A172 (cell line): ENCODE measurements at regions not wholly inside any gene's neighbourhood (a gene's known extent, or its start where the extent isn't known, plus 50 kb on each side); places are given as distances from the start of the nearest gene placed in this dataset.
"Not testable (repeated sequence)": the region's sequence is repeated elsewhere in the genome, so short reads cannot be mapped to it uniquely, and the experiment has no call there.

Experiments used
- DNase-seq: peaks from one replicate; pipeline ENCODE4 v3.0.0-alpha.2; 2015; ENCODE audit warnings: low spot score

GRCh38 chr4:126124818-126125217 lies 810.1 kb downstream of the FAT4 start:
- no peak for DNase-seq

- DNase-seq = no peak
Measured at GRCh38 chr4:126130215-126130614, 815.5 kb downstream of the FAT4 start.

DNA sequence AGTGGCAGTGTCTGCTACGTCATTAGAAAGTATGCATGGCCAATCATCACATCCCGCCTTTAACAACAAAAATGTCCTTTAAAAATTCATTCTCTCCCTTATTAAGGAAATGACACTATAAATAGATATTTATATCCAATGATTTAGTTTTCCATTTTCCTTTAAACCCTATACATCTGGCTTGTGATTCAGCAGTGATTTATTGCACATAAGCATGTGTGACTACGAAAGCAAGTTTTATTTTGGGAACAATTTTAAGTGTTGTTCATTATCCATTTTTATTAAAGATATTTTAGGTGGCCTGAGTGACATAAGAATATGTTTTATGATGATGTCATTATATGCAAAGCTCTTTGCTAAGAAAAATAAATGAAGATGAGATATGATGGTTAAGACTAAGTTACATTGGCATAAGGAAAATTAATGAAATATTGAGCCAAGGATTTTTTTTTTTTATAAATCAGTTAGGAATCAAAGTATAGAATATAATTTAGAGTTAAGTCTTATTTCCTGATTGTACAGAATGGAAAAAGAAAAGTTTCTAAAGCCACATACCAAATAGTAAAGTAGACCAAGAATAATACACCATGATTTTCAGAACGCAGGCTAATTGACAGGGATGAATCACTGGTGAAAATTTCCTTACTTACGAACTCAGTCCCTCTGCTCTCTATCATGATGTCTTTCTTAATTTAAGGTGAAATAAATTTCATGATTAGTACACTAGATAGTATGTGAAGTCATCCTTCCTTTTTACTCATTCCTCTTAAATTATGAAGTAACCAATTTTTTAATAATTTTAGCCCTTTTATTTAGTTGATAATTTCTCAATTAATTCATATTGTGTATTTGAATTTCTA lies 822.4 kb downstream of the FAT4 start:
- DNase-seq = no peak

GRCh38 chr4:126137782-126138170 lies 823.0 kb downstream of the FAT4 start:
- no peak for DNase-seq

DNA sequence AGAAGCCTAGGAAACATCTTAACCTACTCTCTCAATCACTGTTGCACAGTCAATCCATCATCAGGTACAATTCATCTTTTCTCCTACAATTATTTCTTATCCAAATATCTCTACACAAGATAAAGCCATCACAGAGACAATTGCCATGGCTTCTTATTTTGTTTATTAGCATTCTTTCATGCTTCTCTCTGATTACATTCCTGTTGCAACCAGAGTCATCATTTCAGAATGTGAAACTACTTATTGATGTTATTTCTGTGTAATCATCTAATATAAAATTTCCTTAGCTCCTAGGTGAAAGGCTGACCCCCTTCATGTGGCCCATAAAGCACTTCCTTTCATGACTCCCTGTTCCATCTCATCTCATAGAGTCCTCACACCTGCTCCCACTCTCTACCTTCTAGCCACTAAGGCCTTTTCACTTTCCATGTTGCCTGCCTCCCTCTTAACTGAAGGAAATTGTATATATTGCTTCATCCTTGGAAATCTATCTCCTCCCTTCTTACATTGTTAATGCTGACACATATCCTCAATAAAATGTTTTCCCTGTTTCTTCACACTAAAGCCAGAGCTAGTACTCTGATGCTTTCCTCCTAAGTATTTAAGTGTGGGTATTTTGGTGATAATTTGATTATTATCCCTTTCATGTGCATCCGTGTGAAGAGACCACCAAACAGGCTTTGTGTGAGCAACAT lies 829.9 kb downstream of the FAT4 start:
- no peak for DNase-seq

DNA sequence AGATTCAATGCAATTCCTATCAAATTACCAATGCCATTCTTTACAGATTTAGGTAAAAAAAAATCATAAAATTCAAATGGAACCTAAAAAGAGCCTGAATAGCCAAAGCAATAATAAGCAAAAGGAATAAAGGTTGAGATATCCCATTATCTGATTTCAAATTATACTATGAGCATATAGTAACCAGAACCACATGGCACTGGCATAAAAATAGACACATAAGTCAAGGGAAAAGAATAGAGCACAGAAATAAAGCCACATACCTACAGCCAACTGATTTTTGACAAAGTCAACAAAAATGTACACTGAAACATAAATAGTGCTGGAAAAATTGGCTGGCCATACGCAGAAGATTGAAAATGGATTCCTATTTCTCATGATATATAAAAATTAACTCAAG lies 853.7 kb downstream of the FAT4 start:
- DNase-seq = no peak

DNA sequence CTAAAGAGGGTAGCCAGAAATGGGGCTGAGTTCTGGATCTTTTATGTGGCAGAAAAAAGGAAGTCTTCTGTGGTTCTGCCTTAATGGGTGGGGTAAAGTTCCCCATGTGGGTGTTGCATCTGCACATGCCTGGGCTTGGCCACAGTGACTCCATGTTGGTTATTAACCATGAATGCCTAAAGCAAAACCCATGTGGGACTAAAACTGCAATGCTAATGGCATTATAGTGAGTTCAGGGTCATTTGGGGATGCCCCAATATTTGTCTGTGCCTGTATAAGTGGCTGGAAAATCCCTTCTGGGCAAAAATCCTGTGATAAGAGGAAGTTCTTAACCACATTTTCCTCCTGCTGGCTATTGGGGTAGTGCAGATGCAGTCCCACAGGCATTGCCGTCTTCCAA lies 857.4 kb downstream of the FAT4 start:
- DNase-seq = no peak

- no peak for DNase-seq
Measured at GRCh38 chr4:126174627-126175026, 859.9 kb downstream of the FAT4 start.

- DNase-seq = no peak
Measured at GRCh38 chr4:126180642-126181041, 865.9 kb downstream of the FAT4 start.

GRCh38 chr4:126182336-126182735 lies 867.6 kb downstream of the FAT4 start:
- no peak for DNase-seq

- no peak for DNase-seq
Measured at GRCh38 chr4:126182786-126183185, 868.0 kb downstream of the FAT4 start.

- DNase-seq = no peak
Measured at GRCh38 chr4:126183206-126183605, 868.5 kb downstream of the FAT4 start.

GRCh38 chr4:126191536-126191935 lies 876.8 kb downstream of the FAT4 start:
- DNase-seq = no peak

DNA sequence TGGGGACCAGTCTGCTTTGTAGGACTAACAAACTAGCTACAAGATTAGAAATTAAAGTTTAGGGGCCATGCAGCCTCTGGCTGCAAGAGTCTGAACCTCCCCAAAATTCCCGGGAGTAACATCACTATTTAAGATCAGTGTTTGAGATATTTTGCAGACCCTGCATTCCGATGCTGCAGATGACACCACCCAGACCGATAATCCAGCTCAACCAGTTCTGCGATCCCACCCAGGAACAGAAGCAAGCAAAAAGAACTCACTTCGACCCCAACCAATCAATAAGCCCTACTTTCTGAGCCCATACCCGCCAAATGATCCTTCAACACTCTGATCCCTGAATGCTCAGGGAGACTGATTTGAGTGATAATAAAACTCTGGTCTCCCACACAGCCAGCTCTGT lies 877.8 kb downstream of the FAT4 start:
- no peak for DNase-seq

DNA sequence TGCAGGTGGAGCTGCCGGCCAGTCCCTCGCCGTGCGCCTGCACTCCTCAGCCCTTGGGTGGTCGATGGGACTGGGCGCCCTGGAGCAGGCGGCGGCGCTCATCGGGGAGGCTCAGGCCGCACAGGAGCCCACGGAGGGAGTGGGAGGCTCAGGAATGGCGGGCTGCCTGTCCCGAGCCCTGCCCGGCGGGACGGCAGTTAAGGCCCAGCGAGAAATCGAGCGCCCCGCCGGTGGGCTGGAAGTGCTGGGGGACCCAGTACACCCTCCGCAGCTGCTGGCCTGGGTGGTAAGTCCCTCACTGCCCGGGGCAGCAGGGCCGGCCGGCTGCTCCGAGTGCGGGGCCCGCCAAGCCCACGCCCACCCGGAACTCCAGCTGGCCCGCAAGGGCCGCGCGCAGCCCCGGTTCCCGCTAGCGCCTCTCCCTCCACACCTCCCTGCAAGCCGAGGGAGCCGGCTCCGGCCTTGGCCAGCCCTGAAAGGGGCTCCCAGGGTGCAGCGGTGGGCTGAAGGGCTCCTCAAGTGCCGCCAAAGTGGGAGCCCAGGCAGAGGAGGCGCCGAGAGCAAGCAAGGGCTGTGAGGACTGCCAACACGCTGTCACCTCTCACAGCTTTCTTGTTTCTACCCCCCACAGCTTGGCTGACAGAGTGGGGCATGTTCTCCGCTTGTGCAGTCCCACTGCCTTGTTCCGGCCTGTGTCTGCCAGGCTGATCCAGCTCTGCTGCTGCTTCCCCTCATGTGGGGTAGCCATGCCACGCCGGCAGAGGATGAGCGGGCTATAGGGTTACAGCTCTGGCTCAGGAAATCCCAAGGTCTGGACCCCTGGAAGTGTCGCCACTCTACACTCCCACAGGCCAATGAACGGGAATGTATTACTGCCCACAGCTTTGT lies 886.7 kb downstream of the FAT4 start:
- DNase-seq = not testable (repeated sequence)

GRCh38 chr4:126202226-126202625 lies 887.5 kb downstream of the FAT4 start:
- no peak for DNase-seq

GRCh38 chr4:126207910-126208309 lies 893.2 kb downstream of the FAT4 start:
- no peak for DNase-seq

- DNase-seq = no peak
Measured at GRCh38 chr4:126209147-126209546, 894.4 kb downstream of the FAT4 start.

- DNase-seq = no peak
Measured at GRCh38 chr4:126213996-126214395, 899.2 kb downstream of the FAT4 start.

GRCh38 chr4:126215759-126216158 lies 901.0 kb downstream of the FAT4 start:
- DNase-seq = no peak

GRCh38 chr4:126216611-126217010 lies 901.9 kb downstream of the FAT4 start:
- DNase-seq = no peak

- no peak for DNase-seq
Measured at GRCh38 chr4:126221282-126221681, 906.5 kb downstream of the FAT4 start.
